ENCODE measurements at regions not wholly inside any gene's neighbourhood (a gene's known extent, or its start where the extent isn't known, plus 50 kb on each side); places are given as distances from the start of the nearest gene placed in this dataset.

- no peak for TF ChIP-seq CTCF (conservative IDR thresholded peaks at IDR 0.05 in 1 of 2, IDR thresholded peaks at IDR 0.05 in 1 of 2; ENCODE audit: extremely low read depth in 1 of 2, insufficient read depth in 1 of 2, low read depth in 1 of 2, low read length in 2 of 2)
- no peak for TF ChIP-seq EZH2 (IDR thresholded peaks at IDR 0.05; ENCODE audit: borderline replicate concordance, low read length)
Measured at GRCh38 chr15:77537006-77537405, 95.7 kb downstream of the LINGO1 start.
